ENCODE measurements at regions not wholly inside any gene's neighbourhood (a gene's known extent, or its start where the extent isn't known, plus 50 kb on each side); places are given as distances from the start of the nearest gene placed in this dataset.

DNA sequence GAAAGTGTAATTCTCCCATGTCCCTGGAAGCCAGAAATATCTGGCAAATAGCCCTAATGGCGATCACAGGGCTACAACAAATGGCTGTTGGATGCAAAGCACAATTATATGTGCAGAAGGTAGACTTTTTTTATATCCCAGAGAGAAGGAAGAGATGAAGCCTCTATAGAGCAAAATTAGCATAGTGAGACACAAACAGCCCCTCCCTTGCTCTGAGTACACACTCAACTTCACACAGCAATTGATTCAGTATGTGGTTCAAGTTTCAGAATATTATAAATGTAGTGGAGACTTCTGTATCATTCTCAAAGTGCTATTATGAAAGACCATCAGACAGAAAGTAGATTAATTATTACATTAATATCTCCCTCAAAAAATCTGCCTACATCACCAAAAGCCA lies 246.5 kb upstream of the TBX18 start:
- TF ChIP-seq POLR2AphosphoS5 (IDR thresholded peaks at IDR 0.05; ENCODE audit: low read depth, low read length) (no peak), POLR2A (IDR thresholded peaks at IDR 0.05; ENCODE audit: low read depth, low read length) (no peak), TAF1 (IDR thresholded peaks at IDR 0.05; ENCODE audit: borderline replicate concordance, low read depth, low read length) (no peak)

All from GM12892 (cell line).